Heart left ventricle (tissue), 13 donors: ENCODE measurements at regions not wholly inside any gene's neighbourhood (a gene's known extent, or its start where the extent isn't known, plus 50 kb on each side); places are given as distances from the start of the nearest gene placed in this dataset.

ENCODE experiments used
- POLR2A ChIP-seq, 2 donors: fragments of 450-650 bp; IDR thresholded peaks; one replicate each; pipeline ENCODE4 v1.6.1; 2017; ENCODE audit warnings: antibody characterized with exemption in 2 of 2, mild to moderate bottlenecking in 2 of 2, moderate library complexity in 2 of 2
- TF ChIP-seq, protein P1 (sequence below), 12 donors: fragments of 200-600 bp; sonication (generic) in 4 of 12; IDR thresholded peaks; one replicate each; pipeline versions ENCODE4 v1.5.0 to v1.8.0; 2018 to 2022; ENCODE audit warnings: antibody characterized with exemption in 12 of 12, mild to moderate bottlenecking in 5 of 12
- donor health status: ischemic (EF 13 %, LVEDD 7.1; RV severe dilation, severe dysfunction).
- donor health status: DM: no; HTN: yes; CAD: no.
- donor health status: DM: no; HTN: no; CAD: no.
- donor health status: ischemic (EF 25% LVEDD 6.9; RV normal size, moderate dysfunction).
- donor health status: ischemic (EF 25% LVEDD 5.7; RV mildly dilated, moderate dysfunction).
- donor health status: ischemic (EF 35%, LVEDD 5.7; RV mildly dilated, moderate dysfunction).
- donor health status: nonischemic (EF 11% LVEDD 7.7; RV severe dilation, severe dysfunction).
- donor health status: DM: yes; HTN: yes; CAD: no.
- donor health status: PGD.
- donor health status: ischemic (EF 29% LVEDD 5.4; RV normal size, mild dysfunction).
- donor health status: nonischemic (EF 23%, LVEDD 6.1; RV moderate dilation, normal function).

GRCh38 chr16:54987081-54987480 is 56.4 kb downstream of the IRX5 start:
- TF ChIP-seq POLR2A (IDR thresholded peaks at IDR 0.05): no peak
- TF ChIP-seq, protein P1, sequence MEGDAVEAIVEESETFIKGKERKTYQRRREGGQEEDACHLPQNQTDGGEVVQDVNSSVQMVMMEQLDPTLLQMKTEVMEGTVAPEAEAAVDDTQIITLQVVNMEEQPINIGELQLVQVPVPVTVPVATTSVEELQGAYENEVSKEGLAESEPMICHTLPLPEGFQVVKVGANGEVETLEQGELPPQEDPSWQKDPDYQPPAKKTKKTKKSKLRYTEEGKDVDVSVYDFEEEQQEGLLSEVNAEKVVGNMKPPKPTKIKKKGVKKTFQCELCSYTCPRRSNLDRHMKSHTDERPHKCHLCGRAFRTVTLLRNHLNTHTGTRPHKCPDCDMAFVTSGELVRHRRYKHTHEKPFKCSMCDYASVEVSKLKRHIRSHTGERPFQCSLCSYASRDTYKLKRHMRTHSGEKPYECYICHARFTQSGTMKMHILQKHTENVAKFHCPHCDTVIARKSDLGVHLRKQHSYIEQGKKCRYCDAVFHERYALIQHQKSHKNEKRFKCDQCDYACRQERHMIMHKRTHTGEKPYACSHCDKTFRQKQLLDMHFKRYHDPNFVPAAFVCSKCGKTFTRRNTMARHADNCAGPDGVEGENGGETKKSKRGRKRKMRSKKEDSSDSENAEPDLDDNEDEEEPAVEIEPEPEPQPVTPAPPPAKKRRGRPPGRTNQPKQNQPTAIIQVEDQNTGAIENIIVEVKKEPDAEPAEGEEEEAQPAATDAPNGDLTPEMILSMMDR (IDR thresholded peaks at IDR 0.05): no peak
